ENCODE measurements at regions not wholly inside any gene's neighbourhood (a gene's known extent, or its start where the extent isn't known, plus 50 kb on each side); places are given as distances from the start of the nearest gene placed in this dataset.

DNA sequence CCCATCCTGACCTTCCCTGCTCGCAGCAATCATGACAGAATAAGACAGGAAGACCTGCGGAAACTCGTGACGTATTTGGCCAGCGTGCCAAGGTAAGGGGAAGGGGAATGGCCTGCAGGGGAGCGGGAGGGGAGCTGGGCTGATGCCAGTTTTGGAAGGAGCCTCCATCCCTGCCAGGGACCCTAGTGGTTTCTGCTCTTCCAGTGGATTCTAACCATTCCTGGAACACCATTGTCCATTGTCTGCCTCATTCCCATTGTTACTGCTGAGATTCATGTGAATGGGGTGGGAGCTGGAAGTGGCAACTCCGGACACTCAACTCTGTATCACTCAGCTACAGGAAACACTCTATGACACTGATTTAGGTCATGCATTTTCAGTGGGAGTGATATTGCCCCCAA is 242.9 kb upstream of the ROPN1 start:
- H2AFZ ChIP-seq, result no peak overlapping the region
- no peaks in the 10 kb centered on the region for H3F3A ChIP-seq (ENCODE audit: insufficient read depth, low read depth)
- H4K20me1 ChIP-seq (ENCODE audit: insufficient read depth), result no peaks in the 10 kb centered on the region
- H3K27me3 ChIP-seq (ENCODE audit: insufficient read depth, low read depth), result peaks cover 84% of the 10 kb centered on the region; the same call in 1 of the 2 replicates
- TF ChIP-seq EZH2 (IDR thresholded peaks at IDR 0.05; ENCODE audit: low read depth), result no peak
- ChIA-PET POLR2A (ENCODE audit: unreplicated experiment) (no interaction called here), CTCF (no interaction called here)
- H3K4me3 ChIP-seq, result no peak overlapping the region
- no peaks in the 10 kb centered on the region for H3K4me1 ChIP-seq (replicated peaks; ENCODE audit: insufficient read depth)
- DNase-seq, result no peak
- BruUV-seq (replicated peaks), result no TSS peak
- no peaks in the 10 kb centered on the region for H3K9me2 ChIP-seq (ENCODE audit: insufficient read depth)
- intact Hi-C loops (cut with micrococcal nuclease; ENCODE audit: unreplicated experiment), result no loop called here
- no peaks in the 10 kb centered on the region for H3K9me3 ChIP-seq (ENCODE audit: insufficient read depth, low read depth)
- no peaks in the 10 kb centered on the region for H3K79me2 ChIP-seq (ENCODE audit: low read depth)
- no peak overlapping the region for H3K27ac ChIP-seq
- H3K4me2 ChIP-seq, result no peak overlapping the region
- H3K36me3 ChIP-seq (ENCODE audit: low read depth), result no peaks in the 10 kb centered on the region

DNA sequence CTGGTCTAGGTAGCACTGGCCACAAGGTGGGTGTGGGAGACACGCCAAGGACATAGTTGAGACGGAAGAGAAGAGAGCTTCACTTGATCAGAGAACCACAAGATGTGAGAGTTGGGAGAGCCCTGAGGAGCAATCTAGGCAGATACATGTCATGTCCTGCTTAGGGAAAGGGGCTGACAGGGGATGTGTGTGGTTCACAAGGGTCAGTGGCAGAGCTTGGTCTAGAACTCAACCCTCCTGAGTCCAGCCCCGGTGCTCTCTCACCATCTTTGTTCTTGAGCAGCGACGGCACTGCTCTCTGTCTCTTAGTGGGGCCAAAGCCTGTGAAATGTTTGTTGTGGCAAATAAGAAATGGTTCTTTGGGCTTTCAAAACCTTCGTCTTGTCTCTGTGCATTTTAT is 243.5 kb upstream of the ROPN1 start:
- Histone ChIP-seq H2AFZ (no peak overlapping the region), H3K36me3 (ENCODE audit: low read depth) (no peaks in the 10 kb centered on the region), H3K9me2 (ENCODE audit: insufficient read depth) (no peaks in the 10 kb centered on the region), H3F3A (ENCODE audit: insufficient read depth, low read depth) (no peaks in the 10 kb centered on the region), H3K9me3 (ENCODE audit: insufficient read depth, low read depth) (no peaks in the 10 kb centered on the region), H3K4me2 (no peak overlapping the region), H4K20me1 (ENCODE audit: insufficient read depth) (no peaks in the 10 kb centered on the region), H3K4me3 (no peak overlapping the region), H3K4me1 (replicated peaks; ENCODE audit: insufficient read depth) (no peaks in the 10 kb centered on the region), H3K27ac (no peak overlapping the region), H3K27me3 (ENCODE audit: insufficient read depth, low read depth) (peaks cover 78% of the 10 kb centered on the region; the same call in 1 of the 2 replicates), H3K79me2 (ENCODE audit: low read depth) (no peaks in the 10 kb centered on the region)
- no TSS peak for BruUV-seq (replicated peaks)
- ChIA-PET POLR2A (ENCODE audit: unreplicated experiment) (interaction anchor here (0.8 kb wide), 1 partner anchor 277 kb away, joined by 3 read pairs; no protein-coding TSS in a partner anchor), CTCF (no interaction called here)
- TF ChIP-seq CTCF (conservative IDR thresholded peaks at IDR 0.05), result no peak
- no peak for TF ChIP-seq EZH2 (IDR thresholded peaks at IDR 0.05; ENCODE audit: low read depth)
- intact Hi-C loops (cut with micrococcal nuclease; ENCODE audit: unreplicated experiment), result no loop called here
- no peak for DNase-seq

GRCh38 chr3:124243177-124243859 is 251.4 kb upstream of the ROPN1 start:
- H3K36me3 ChIP-seq (ENCODE audit: low read depth), result no peaks in the 10 kb centered on the region
- no peaks in the 10 kb centered on the region for H3K9me2 ChIP-seq (ENCODE audit: insufficient read depth)
- no peak for TF ChIP-seq EZH2 (IDR thresholded peaks at IDR 0.05; ENCODE audit: low read depth)
- TF ChIP-seq CTCF (conservative IDR thresholded peaks at IDR 0.05), result no peak
- DNase-seq, result no peak
- no peak overlapping the region for H3K27ac ChIP-seq
- no peak overlapping the region for H2AFZ ChIP-seq
- no peaks in the 10 kb centered on the region for H3K9me3 ChIP-seq (ENCODE audit: insufficient read depth, low read depth)
- no peaks in the 10 kb centered on the region for H3K4me1 ChIP-seq (replicated peaks; ENCODE audit: insufficient read depth)
- no peaks in the 10 kb centered on the region for H4K20me1 ChIP-seq (ENCODE audit: insufficient read depth)
- no peaks in the 10 kb centered on the region for H3K79me2 ChIP-seq (ENCODE audit: low read depth)
- no TSS peak for BruUV-seq (replicated peaks)
- H3K4me3 ChIP-seq, result no peak overlapping the region
- H3K27me3 ChIP-seq (ENCODE audit: insufficient read depth, low read depth), result peaks cover 27% of the 10 kb centered on the region; the same call in 1 of the 2 replicates
- no peak overlapping the region for H3K4me2 ChIP-seq
- intact Hi-C loops (cut with micrococcal nuclease; ENCODE audit: unreplicated experiment), result no loop called here
- CTCF ChIA-PET, result no interaction called here
- H3F3A ChIP-seq (ENCODE audit: insufficient read depth, low read depth), result no peaks in the 10 kb centered on the region
- POLR2A ChIA-PET (ENCODE audit: unreplicated experiment), result no interaction called here
